PC-9 (cell line): ENCODE measurements at regions not wholly inside any gene's neighbourhood (a gene's known extent, or its start where the extent isn't known, plus 50 kb on each side); places are given as distances from the start of the nearest gene placed in this dataset.

ENCODE experiments used
- BruUV-seq: library from RNA; stranded (reverse); fragments of 400-500 nt; replicated peaks from 2 replicates; lab custom pipeline; 2021; lab: Mats Ljungman, UMichigan
- CTCF ChIA-PET: fragments of 300-600 bp; sonication (Branson Sonifier 250); formaldehyde crosslinking; loops from one replicate; lab custom pipeline; 2022; ENCODE audit warnings: antibody characterized with exemption; lab: Charles Lee
- POLR2A ChIA-PET: fragments of 300-600 bp; sonication (Branson Sonifier 250); formaldehyde crosslinking; loops from one replicate; lab custom pipeline; 2022; ENCODE audit warnings: antibody characterized with exemption; ENCODE audit not compliant: unreplicated experiment; lab: Charles Lee
- DNase-seq, 2 experiments: peaks; one replicate each; pipeline versions ENCODE4 v3.0.0 to v3.0.0-alpha.2; 2015 to 2022; ENCODE audit warnings: mixed read lengths in 1 of 2
- H2AFZ ChIP-seq: fragments of 200-600 bp; sonication (generic); 2 replicates; pipeline ENCODE4 v1.8.1; 2017; ENCODE audit warnings: antibody characterized with exemption
- H3F3A ChIP-seq: fragments of 200-600 bp; sonication (generic); 2 replicates; pipeline ENCODE4 v1.8.1; 2017; ENCODE audit warnings: antibody characterized with exemption, mild to moderate bottlenecking, low read depth; ENCODE audit not compliant: insufficient read depth
- H3K27ac ChIP-seq: fragments of 200-600 bp; sonication (generic); 2 replicates; pipeline ENCODE4 v1.6.1; 2016; ENCODE audit warnings: mixed run types
- H3K27me3 ChIP-seq: fragments of 200-600 bp; sonication (generic); 2 replicates; pipeline ENCODE4 v1.6.1; 2016; ENCODE audit warnings: low read depth, mixed run types; ENCODE audit not compliant: insufficient read depth
- H3K36me3 ChIP-seq: fragments of 200-600 bp; sonication (generic); 2 replicates; pipeline ENCODE4 v1.6.1; 2016; ENCODE audit warnings: low read depth, mixed run types
- H3K4me1 ChIP-seq: fragments of 200-600 bp; sonication (generic); replicated peaks from 2 replicates; pipeline ENCODE4 v1.6.1; 2016; ENCODE audit warnings: mixed run types; ENCODE audit not compliant: insufficient read depth
- H3K4me2 ChIP-seq: fragments of 200-600 bp; sonication (generic); 2 replicates; pipeline ENCODE4 v1.6.1; 2017; ENCODE audit warnings: mixed run types
- H3K4me3 ChIP-seq: fragments of 200-600 bp; sonication (generic); 2 replicates; pipeline ENCODE4 v1.6.1; 2016; ENCODE audit warnings: mixed run types
- H3K79me2 ChIP-seq: fragments of 200-600 bp; sonication (generic); 2 replicates; pipeline ENCODE4 v1.6.1; 2017; ENCODE audit warnings: low read depth, mixed run types
- H3K9me2 ChIP-seq: fragments of 200-600 bp; sonication (generic); 2 replicates; pipeline ENCODE4 v1.8.1; 2017; ENCODE audit warnings: mild to moderate bottlenecking; ENCODE audit not compliant: insufficient read depth
- H3K9me3 ChIP-seq: fragments of 200-600 bp; sonication (generic); 2 replicates; pipeline ENCODE4 v1.8.1; 2016; ENCODE audit warnings: low read depth; ENCODE audit not compliant: insufficient read depth
- H4K20me1 ChIP-seq: fragments of 200-600 bp; sonication (generic); 2 replicates; pipeline ENCODE4 v1.8.1; 2017; ENCODE audit not compliant: insufficient read depth
- CTCF ChIP-seq: fragments of 200-600 bp; sonication (generic); conservative IDR thresholded peaks from 2 replicates; pipeline ENCODE4 v1.6.1; 2017; ENCODE audit warnings: mixed run types, antibody characterized with exemption, mild to moderate bottlenecking, moderate library complexity
- EZH2 ChIP-seq: fragments of 200-600 bp; sonication (generic); IDR thresholded peaks from 2 replicates; pipeline ENCODE4 v1.8.0; 2017; ENCODE audit warnings: antibody characterized with exemption, low read depth
- intact Hi-C: fragments of 100-400 bp; cut with micrococcal nuclease; formaldehyde crosslinking; loops from one replicate; pipeline ENCODE4 v1.10.0; 2022; ENCODE audit not compliant: unreplicated experiment

DNA sequence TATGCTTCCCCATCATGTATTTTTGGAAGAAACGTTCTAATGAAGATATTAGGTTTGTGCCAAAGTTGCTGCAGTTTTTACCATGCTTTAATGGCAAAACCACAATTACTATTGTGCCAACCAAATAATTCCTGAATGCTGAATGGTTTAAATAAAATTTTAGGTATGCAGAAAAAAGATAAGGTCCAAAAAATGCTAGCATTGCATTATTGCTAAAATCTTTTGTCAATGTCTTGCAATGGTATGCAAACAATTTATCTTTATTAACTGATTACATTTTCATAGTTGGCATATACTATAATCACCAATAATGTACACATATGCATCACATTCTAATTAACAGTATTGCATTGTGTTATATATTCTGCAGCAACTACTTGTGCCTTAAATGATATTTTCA, 1657.4 kb upstream of the IGFBP7 start:
- POLR2A ChIA-PET = no interaction called here
- Histone ChIP-seq H3K9me3 (no peaks in the 10 kb centered on the region), H3K79me2 (no peaks in the 10 kb centered on the region), H3K36me3 (no peaks in the 10 kb centered on the region), H3K27ac (no peak overlapping the region), H3K4me3 (no peak overlapping the region), H2AFZ (no peak overlapping the region), H3K27me3 (no peaks in the 10 kb centered on the region), H3K9me2 (no peaks in the 10 kb centered on the region), H4K20me1 (no peaks in the 10 kb centered on the region), H3K4me1 (no peaks in the 10 kb centered on the region), H3F3A (no peaks in the 10 kb centered on the region), H3K4me2 (no peak overlapping the region)
- TF ChIP-seq EZH2 (no peak), CTCF (no peak)
- intact Hi-C loops = no loop called here
- no TSS peak for BruUV-seq
- no peak for DNase-seq
- CTCF ChIA-PET = no interaction called here

- Histone ChIP-seq H3K27ac (no peak overlapping the region), H3K9me2 (no peaks in the 10 kb centered on the region), H3K4me2 (no peak overlapping the region), H3K9me3 (no peaks in the 10 kb centered on the region), H3K36me3 (no peaks in the 10 kb centered on the region), H3K4me1 (no peaks in the 10 kb centered on the region), H2AFZ (no peak overlapping the region), H3F3A (no peaks in the 10 kb centered on the region), H3K4me3 (no peak overlapping the region), H4K20me1 (no peaks in the 10 kb centered on the region), H3K27me3 (no peaks in the 10 kb centered on the region), H3K79me2 (no peaks in the 10 kb centered on the region)
- no peak for TF ChIP-seq EZH2
- no peak for TF ChIP-seq CTCF
- POLR2A ChIA-PET = no interaction called here
- no peak for DNase-seq
- intact Hi-C loops = no loop called here
- CTCF ChIA-PET = no interaction called here
- no TSS peak for BruUV-seq
Measured at GRCh38 chr4:58766763-58767162, 1656.6 kb upstream of the IGFBP7 start.

DNA sequence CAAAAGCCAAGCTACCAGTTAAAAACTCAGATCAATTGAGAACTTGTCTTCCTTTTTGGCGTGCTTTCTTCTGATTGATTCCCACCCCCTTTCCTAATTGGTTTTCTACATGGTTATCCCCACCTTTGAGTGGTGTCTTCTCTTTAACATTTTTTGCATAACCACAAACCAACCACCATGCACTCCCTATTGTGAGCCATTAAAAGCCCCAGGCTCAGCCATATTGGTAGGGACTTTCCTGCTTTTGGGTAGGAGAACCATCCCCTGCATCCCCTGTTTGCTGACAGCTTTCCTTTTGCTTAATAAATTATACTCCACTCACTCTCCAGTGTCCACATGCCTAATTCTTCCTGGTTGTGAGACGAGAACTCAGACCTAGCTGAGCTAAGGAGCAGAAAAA, 1651.4 kb upstream of the IGFBP7 start:
- Histone ChIP-seq H3K27me3 (no peaks in the 10 kb centered on the region), H3K9me2 (no peaks in the 10 kb centered on the region), H3K36me3 (no peaks in the 10 kb centered on the region), H4K20me1 (no peaks in the 10 kb centered on the region), H3F3A (no peaks in the 10 kb centered on the region), H3K4me3 (no peak overlapping the region), H3K79me2 (no peaks in the 10 kb centered on the region), H3K27ac (no peak overlapping the region), H2AFZ (no peak overlapping the region), H3K4me1 (no peaks in the 10 kb centered on the region), H3K9me3 (no peaks in the 10 kb centered on the region), H3K4me2 (no peak overlapping the region)
- ChIA-PET CTCF (no interaction called here), POLR2A (no interaction called here)
- intact Hi-C loops = no loop called here
- BruUV-seq = no TSS peak
- no peak for TF ChIP-seq CTCF
- no peak for DNase-seq
